Glomerular visceral epithelial cell (primary cell): ENCODE measurements at regions not wholly inside any gene's neighbourhood (a gene's known extent, or its start where the extent isn't known, plus 50 kb on each side); places are given as distances from the start of the nearest gene placed in this dataset.
"Not testable (repeated sequence)": the region's sequence is repeated elsewhere in the genome, so short reads cannot be mapped to it uniquely, and the experiment has no call there.

Experiments
- DNase-seq: peaks from one replicate; pipeline ENCODE4 v3.0.0-alpha.2; 2016; ENCODE audit errors: extremely low spot score

DNA sequence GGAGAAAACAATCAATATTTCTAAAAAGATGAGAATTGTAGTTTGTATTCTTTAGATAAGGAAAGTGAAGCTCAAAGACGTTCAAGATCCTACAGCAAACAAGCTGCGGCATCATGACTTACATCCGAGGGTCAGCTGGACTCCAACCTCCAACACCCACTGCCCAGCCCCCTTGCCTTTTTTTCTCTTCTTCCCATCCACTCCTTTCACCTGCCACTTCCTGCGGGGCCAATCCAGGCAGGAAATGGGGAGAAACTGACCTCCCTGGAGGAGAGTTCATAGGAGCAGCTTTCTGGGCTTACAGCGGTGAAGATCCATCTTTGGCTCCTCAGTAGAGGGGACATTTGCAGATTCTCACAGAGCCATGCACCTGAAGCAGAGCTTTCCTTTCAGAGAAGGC lies 361.5 kb downstream of the PTPRU start:
- no peak for DNase-seq

- DNase-seq: no peak
Observed at GRCh38 chr1:29593601-29594382, 357.5 kb downstream of the PTPRU start.

DNA sequence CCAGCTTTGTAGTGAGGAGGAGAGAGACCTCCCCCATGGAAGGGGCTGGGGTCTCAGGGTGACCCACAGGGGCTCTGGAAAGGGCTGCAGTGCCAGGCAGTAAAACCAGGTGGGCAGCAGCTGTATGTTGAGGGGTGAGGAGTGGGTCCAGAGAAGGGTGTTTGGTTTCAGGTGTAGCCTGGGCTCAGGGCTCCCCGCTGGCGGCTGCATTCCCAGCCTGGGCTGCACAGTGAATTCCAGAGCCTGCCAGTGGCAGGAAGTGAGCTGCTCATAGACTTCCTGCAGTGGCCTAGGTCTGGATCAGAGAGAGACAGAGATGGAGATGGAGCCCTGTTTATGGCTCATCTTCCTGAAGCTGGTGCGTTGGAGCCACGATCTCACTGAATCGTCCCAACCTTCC lies 356.4 kb downstream of the PTPRU start:
- DNase-seq: peak; percentile 29

DNA sequence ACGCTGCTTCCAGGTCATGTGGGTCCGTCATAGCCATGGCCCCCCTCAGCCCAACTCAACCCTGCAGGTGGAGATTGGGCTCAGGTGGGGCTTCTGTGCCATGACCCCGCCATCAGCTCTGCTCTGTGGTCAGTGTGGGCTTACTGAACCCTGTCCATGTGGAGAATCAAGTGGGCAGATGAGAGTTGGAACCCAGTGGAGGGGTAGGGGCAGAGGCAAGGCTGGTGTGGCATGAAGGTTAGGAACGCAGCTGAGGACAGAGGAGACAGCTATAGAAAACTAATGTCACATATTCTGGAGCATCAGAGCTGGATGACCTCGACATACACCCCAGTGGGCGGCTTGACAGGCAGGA lies 355.9 kb downstream of the PTPRU start:
- no peak for DNase-seq

DNA sequence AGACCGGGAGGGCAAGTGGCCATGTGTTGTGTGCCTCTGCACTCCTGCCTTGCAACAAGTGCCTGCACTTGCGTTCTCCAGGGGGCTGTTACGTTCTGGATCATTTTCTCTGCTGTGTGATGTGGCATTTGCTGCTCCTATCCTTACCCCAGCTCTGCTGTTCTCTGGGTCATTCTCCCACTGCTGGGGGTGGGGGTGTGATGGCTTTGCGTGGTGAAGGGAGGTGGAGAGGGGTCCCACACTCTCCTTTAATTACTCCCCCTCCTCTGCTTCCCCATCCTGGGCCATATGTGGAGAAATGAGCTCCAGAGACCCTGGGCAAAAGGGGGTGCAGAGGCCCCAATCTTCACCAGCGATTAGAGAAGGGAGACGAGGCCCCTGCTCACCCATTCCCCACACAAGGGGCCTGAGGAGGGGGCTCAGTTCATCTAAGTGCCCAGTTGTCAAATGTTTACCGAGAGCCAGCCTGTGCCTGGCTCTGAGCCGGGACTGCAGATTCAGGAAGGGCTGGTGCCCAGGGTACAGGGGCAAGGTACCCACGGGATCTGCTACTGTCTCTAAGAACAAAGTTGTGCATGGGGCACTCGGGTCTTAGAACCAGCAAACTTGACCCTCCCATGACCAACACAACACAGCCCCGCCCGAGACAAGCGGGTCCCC lies 355.4 kb downstream of the PTPRU start:
- DNase-seq: no peak

- DNase-seq: peak; percentile 96
Observed at GRCh38 chr1:29590583-29591565, 354.6 kb downstream of the PTPRU start.

DNA sequence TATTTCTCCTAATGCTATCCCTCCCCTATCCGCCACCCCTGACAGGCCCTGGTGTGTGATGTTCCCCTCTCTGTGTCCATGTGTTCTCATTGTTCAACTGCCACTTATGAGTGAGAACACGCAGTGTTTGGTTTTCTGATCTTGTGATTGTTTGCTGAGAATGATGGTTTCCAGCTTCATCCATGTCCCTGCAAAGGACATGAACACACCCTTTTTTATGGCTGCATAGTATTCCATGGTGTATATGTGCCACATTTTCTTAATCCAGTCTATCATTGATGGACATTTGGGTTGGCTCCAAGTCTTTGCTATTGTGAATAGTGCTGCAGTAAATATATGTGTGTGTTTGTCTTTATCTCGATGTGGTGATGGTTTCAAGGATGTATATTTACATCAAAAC lies 353.4 kb downstream of the PTPRU start:
- not testable (repeated sequence) for DNase-seq

GRCh38 chr1:29586991-29587745 lies 350.8 kb downstream of the PTPRU start:
- peak; percentile 50 for DNase-seq

DNA sequence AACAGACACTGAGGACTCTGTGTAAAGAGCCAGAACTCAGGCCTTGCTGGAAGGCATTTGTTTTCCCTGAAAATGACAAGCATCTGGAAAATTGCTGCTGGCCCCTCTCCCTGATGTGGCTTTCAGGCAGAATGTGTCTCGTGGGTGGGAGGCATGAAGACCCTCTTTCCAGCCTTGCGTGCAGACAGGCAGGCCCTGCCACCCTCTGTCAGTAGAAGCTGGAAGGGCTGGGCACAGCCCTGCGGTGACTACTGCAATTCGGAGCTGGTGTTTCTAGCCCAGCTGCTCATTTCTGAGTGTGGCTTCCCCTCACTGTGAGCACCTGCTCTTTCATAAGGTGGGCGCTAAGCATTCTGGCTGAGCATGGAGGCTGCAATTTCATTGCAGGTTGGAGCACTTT lies 349.9 kb downstream of the PTPRU start:
- no peak for DNase-seq

GRCh38 chr1:29585656-29586055 lies 349.3 kb downstream of the PTPRU start:
- no peak for DNase-seq

DNA sequence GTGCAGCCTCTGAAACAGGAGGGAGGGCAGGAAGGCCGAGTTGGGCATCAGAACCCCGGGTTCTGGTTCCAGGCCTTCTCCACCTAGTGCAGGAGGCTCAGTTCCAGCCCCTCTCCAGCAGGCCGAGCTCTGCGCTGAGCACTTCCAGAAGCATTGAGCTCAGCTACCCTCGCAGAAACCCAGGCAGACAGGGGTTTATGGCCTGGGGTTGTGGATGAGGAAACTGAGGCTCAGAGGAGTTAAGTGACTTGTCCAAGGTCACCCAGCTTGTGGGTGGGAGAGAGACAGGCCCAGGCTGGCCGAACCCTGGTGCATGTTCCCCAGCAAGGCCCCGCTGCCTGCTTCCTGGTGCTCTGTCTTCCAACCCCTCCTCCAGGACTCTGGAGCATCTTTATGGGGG lies 348.9 kb downstream of the PTPRU start:
- DNase-seq: no peak

GRCh38 chr1:29584776-29585175 lies 348.5 kb downstream of the PTPRU start:
- peak; percentile 85 for DNase-seq

GRCh38 chr1:29584362-29584761 lies 348.0 kb downstream of the PTPRU start:
- no peak for DNase-seq

GRCh38 chr1:29583727-29584126 lies 347.4 kb downstream of the PTPRU start:
- peak; percentile 21 for DNase-seq

DNA sequence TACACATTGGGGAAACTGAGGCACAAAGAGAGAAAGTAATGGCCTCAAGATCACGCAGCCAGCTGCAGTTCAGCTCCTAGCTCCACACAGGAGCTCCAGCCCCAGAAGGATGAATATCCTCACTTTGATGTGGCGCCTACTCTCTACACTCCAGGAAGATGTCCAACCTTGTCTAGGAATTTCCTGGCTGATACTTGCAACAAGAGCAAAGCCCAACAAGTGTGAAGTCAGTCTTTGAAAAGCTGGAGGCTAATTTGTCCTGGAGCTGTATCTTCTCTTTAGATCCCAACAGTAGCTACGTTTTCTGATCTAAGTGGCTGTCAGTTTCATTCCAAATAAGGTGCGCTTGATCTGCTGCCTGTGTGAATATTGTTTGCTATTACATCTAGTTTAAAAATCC lies 344.9 kb downstream of the PTPRU start:
- no peak for DNase-seq

DNA sequence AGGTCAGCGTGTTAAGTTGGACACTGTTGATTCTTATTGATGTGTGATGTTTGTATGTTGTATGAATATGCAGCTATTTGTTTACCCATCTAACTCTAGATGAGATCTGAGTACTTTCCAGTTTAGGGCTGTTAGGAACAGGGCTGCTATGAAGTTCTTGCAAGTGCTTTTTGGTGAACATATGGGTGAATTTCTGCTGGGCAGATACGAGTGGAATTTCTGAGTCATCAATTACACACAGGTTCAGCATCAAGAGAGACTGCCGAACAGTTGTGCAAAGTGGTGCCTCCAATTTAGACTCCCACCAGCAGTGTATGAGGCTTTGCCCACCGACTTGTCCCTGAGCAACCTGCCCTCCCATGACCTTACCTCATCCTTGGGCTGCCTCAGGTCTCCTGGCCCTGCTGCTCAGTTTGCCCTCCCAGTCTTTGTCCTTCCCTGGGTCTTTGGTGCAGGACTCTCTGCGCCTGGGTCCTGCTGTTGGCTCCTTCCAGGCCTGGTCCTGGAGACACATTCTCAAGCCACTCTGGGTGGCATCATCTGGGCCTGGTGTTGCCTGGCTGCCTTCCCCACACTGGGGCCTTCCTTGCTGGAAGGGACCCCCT lies 343.6 kb downstream of the PTPRU start:
- DNase-seq: peak; percentile 71

GRCh38 chr1:29577512-29577911 lies 341.2 kb downstream of the PTPRU start:
- no peak for DNase-seq

GRCh38 chr1:29576510-29576909 lies 340.2 kb downstream of the PTPRU start:
- DNase-seq: no peak

- no peak for DNase-seq
Observed at GRCh38 chr1:29575826-29576225, 339.5 kb downstream of the PTPRU start.

- DNase-seq: no peak
Observed at GRCh38 chr1:29575277-29575676, 339.0 kb downstream of the PTPRU start.

- no peak for DNase-seq
Observed at GRCh38 chr1:29574871-29575270, 338.5 kb downstream of the PTPRU start.
